ENCODE measurements at regions not wholly inside any gene's neighbourhood (a gene's known extent, or its start where the extent isn't known, plus 50 kb on each side); places are given as distances from the start of the nearest gene placed in this dataset.
"Not testable (repeated sequence)": the region's sequence is repeated elsewhere in the genome, so short reads cannot be mapped to it uniquely, and the experiment has no call there.

DNA sequence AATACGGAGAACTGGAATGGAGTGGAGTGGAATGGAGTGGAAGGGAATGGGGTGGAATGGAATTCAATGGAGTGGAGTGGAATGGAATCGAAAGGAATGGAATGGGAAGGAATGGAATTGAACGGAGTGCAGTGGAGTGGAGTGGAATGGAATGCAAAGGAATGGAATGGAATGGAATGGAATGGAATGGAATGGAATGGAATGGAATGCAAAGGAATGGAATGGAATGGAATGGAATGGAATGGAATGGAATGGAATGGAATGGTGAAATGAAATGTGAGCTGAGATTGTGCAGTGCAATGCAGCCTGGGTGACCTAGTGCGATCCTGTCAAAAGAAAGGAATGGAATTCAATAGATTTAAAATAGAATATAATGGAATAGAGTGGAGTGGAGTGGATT is 357.3 kb upstream of the WSB1 start:
- H3K27me3 ChIP-seq (ENCODE audit: control insufficient read depth in 1 of 2, insufficient read depth in 2 of 2, low read length in 1 of 2); DNase-seq; H3K4me3 ChIP-seq (ENCODE audit: low read length in 2 of 2); H3K4me1 ChIP-seq (ENCODE audit: control insufficient read depth in 1 of 2, insufficient read depth in 2 of 2, low read length in 2 of 2); intact Hi-C loops (cut with DNase I); H3K36me3 ChIP-seq (ENCODE audit: control insufficient read depth in 1 of 2, insufficient read depth in 2 of 2, low read length in 1 of 2); H3K27ac ChIP-seq (ENCODE audit: low read depth in 1 of 2, low read length in 2 of 2): not testable (repeated sequence)
- peak; percentile 78 for ATAC-seq (ENCODE audit: low FRiP score)
- H3K9me3 ChIP-seq (ENCODE audit: control insufficient read depth, low read length): peaks cover 22% of the 10 kb centered on the region
- 71 to 82% methylated on average over 4 of the region's 4 CpGs for WGBS, 2 donors

DNA sequence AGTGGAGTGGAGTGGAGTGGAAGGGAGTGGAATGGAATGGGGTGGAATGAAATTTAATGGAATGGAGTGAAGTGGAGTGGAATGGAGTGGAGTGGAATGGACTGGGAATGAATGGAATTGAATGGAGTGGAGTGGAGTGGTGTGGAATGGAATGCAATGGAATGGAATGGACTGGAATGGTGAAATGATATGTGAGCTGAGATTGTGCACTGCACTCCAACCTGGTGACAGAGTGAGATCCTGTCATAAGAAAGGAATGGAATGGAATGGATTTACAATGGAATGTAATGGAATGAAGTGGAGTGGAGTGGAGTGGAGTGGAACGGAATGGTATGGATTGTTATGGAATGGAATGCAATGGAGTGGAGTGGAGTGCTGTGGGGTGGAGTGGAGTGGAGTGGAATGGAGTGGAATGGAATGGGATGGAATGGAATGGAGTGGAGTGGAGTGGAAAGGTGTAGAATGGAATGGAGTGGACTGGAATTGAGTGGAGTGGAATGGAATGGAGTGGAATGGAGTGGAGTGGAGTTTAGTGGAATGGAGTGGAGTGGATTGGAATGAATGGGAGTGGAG is 356.1 kb upstream of the WSB1 start:
- intact Hi-C loops (cut with DNase I); H3K4me1 ChIP-seq (ENCODE audit: control insufficient read depth in 1 of 2, insufficient read depth in 2 of 2, low read length in 2 of 2); H3K27me3 ChIP-seq (ENCODE audit: control insufficient read depth in 1 of 2, insufficient read depth in 2 of 2, low read length in 1 of 2); H3K36me3 ChIP-seq (ENCODE audit: control insufficient read depth in 1 of 2, insufficient read depth in 2 of 2, low read length in 1 of 2); DNase-seq; H3K27ac ChIP-seq (ENCODE audit: low read depth in 1 of 2, low read length in 2 of 2); H3K4me3 ChIP-seq (ENCODE audit: low read length in 2 of 2): not testable (repeated sequence)
- peak; percentile 94 for ATAC-seq (ENCODE audit: low FRiP score)
- peaks cover 22% of the 10 kb centered on the region for H3K9me3 ChIP-seq (ENCODE audit: control insufficient read depth, low read length)
- WGBS, 2 donors: 40 to 48% methylated on average over 1 of the region's 1 CpG

- H3K4me1 ChIP-seq (ENCODE audit: control insufficient read depth in 1 of 2, insufficient read depth in 2 of 2, low read length in 2 of 2); H3K27ac ChIP-seq (ENCODE audit: low read depth in 1 of 2, low read length in 2 of 2); intact Hi-C loops (cut with DNase I); H3K27me3 ChIP-seq (ENCODE audit: control insufficient read depth in 1 of 2, insufficient read depth in 2 of 2, low read length in 1 of 2); H3K36me3 ChIP-seq (ENCODE audit: control insufficient read depth in 1 of 2, insufficient read depth in 2 of 2, low read length in 1 of 2); DNase-seq; ATAC-seq (ENCODE audit: low FRiP score); H3K4me3 ChIP-seq (ENCODE audit: low read length in 2 of 2): not testable (repeated sequence)
- WGBS, 2 donors: 80 to 81% methylated on average over 8 of the region's 8 CpGs
- peaks cover 22% of the 10 kb centered on the region for H3K9me3 ChIP-seq (ENCODE audit: control insufficient read depth, low read length)
These were observed 354.2 kb upstream of the WSB1 start for GRCh38 chr17:26939755-26940154.

- peaks cover 22% of the 10 kb centered on the region for H3K9me3 ChIP-seq (ENCODE audit: control insufficient read depth, low read length)
- WGBS, 2 donors: 36 to 46% methylated on average over 2 of the region's 2 CpGs
- H3K4me1 ChIP-seq (ENCODE audit: control insufficient read depth in 1 of 2, insufficient read depth in 2 of 2, low read length in 2 of 2); DNase-seq; intact Hi-C loops (cut with DNase I); H3K36me3 ChIP-seq (ENCODE audit: control insufficient read depth in 1 of 2, insufficient read depth in 2 of 2, low read length in 1 of 2); H3K27me3 ChIP-seq (ENCODE audit: control insufficient read depth in 1 of 2, insufficient read depth in 2 of 2, low read length in 1 of 2); H3K27ac ChIP-seq (ENCODE audit: low read depth in 1 of 2, low read length in 2 of 2); H3K4me3 ChIP-seq (ENCODE audit: low read length in 2 of 2): not testable (repeated sequence)
- ATAC-seq (ENCODE audit: low FRiP score): peak; percentile 83
These were observed 353.3 kb upstream of the WSB1 start for GRCh38 chr17:26940587-26940986.

DNA sequence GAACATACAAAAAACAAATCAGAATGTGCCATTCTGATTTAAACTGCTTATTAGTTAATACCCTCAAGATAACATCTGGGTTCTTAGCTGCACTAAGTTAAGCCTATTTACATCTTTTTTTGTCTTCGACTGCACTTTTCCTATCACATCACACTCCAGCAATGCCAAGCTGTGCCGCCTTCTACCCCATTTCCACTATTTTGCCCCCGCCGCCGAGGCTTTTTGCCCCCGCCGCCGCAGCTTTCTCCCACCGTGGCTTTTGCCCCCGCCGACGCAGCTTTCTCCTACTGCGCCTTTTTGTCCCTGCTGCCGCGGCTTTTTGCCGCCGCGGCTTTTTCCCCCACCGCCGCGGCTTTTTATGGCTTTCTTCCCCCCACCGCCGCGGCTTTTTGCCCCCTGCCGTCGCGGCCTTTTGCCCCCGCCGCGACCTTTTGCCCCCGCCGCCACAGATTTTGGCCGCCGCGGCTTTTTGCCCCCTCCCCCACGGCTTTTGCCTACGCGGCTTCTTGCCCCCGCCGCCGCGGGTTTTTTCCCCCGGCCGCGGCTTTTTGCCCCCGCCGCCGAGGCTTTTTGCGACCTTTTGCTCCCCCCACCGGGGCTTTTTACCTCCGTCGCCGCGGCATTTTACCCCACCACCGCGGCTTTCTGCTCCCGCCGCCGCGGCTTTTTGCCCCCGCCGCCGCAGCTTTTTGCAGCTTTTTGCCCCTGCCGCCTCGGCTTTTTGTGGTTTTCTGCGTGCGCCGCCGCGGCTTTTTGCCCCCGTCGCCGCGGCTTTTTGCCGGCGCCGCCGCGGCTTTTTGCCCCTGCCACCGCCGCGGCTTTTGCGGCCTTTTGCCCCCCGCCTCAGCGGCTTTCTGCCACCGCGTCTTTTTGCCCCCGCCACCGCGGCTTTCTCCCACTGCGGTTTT is 331.4 kb upstream of the WSB1 start:
- WGBS, 2 donors: 24 to 29% methylated on average over 79 to 91 of the region's 91 CpGs
- H3K27me3 ChIP-seq (ENCODE audit: control insufficient read depth in 1 of 2, insufficient read depth in 2 of 2, low read length in 1 of 2): no peaks in the 10 kb centered on the region
- intact Hi-C loops (cut with DNase I): no loop called here
- no peak overlapping the region for H3K27ac ChIP-seq (ENCODE audit: low read depth in 1 of 2, low read length in 2 of 2)
- ATAC-seq (ENCODE audit: low FRiP score) (no peak), DNase-seq (peak in 1 of 2 donors; percentile 78)
- no peaks in the 10 kb centered on the region for H3K36me3 ChIP-seq (ENCODE audit: control insufficient read depth in 1 of 2, insufficient read depth in 2 of 2, low read length in 1 of 2)
- H3K9me3 ChIP-seq (ENCODE audit: control insufficient read depth, low read length): no peaks in the 10 kb centered on the region
- H3K4me3 ChIP-seq (ENCODE audit: low read length in 2 of 2): no peak overlapping the region
- no peaks in the 10 kb centered on the region for H3K4me1 ChIP-seq (ENCODE audit: control insufficient read depth in 1 of 2, insufficient read depth in 2 of 2, low read length in 2 of 2)

DNA sequence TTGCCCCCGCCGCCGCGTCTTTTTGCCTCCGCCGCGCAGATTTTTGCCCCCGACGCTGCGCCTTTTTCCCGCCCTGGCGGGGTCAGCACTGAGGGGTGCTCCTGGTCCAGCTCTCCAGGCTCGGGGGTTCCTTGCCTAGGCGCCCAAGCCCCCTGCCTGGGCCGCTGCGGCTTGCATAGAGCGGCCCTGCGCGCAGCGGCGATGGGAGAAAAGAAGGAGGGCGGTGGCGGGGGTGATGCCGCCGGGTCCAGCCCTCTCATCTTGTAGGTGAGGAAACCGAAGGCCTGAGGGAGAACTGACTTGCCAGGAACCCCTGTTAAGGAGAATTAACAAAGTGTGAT is 330.8 kb upstream of the WSB1 start:
- H3K4me1 ChIP-seq (ENCODE audit: control insufficient read depth in 1 of 2, insufficient read depth in 2 of 2, low read length in 2 of 2): no peaks in the 10 kb centered on the region
- intact Hi-C loops (cut with DNase I): no loop called here
- no peaks in the 10 kb centered on the region for H3K27me3 ChIP-seq (ENCODE audit: control insufficient read depth in 1 of 2, insufficient read depth in 2 of 2, low read length in 1 of 2)
- 33% methylated on average over 26 of the region's 26 CpGs for WGBS, 2 donors
- no peak for DNase-seq
- H3K36me3 ChIP-seq (ENCODE audit: control insufficient read depth in 1 of 2, insufficient read depth in 2 of 2, low read length in 1 of 2): no peaks in the 10 kb centered on the region
- no peak overlapping the region for H3K27ac ChIP-seq (ENCODE audit: low read depth in 1 of 2, low read length in 2 of 2)
- ATAC-seq (ENCODE audit: low FRiP score): no peak
- H3K4me3 ChIP-seq (ENCODE audit: low read length in 2 of 2): no peak overlapping the region
- no peaks in the 10 kb centered on the region for H3K9me3 ChIP-seq (ENCODE audit: control insufficient read depth, low read length)

DNA sequence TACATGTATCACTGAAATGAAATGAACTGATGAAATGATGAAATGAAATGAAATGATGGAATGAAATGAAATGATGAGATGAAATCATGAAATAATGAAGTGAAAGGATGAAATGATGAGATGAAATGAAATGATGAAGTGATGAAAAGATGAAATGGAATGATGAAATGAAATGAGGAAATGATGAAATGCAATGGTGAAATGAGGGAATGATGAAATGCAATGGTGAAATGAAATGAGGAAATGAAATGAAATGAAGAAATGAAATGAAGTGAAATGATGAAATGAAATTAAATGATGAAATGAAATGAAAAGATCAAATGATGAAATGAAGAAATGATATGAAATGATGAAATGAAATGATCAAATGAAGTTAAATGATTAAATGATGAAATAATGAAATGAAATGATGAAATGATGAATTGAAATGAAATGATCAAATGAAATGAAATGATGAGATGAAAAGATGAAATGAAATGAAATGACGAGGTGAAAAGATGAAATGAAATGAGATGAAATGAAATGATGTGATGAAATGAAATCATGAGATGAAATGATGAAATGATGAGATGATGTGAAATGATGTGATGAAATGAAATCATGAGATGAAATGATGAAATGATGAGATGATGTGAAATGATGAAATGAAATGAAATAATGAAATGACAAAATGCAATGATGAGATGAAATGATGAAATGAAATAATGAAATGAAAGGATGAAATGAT is 327.9 kb upstream of the WSB1 start:
- H3K36me3 ChIP-seq (ENCODE audit: control insufficient read depth in 1 of 2, insufficient read depth in 2 of 2, low read length in 1 of 2); H3K27ac ChIP-seq (ENCODE audit: low read depth in 1 of 2, low read length in 2 of 2); ATAC-seq (ENCODE audit: low FRiP score); H3K4me3 ChIP-seq (ENCODE audit: low read length in 2 of 2); DNase-seq; H3K4me1 ChIP-seq (ENCODE audit: control insufficient read depth in 1 of 2, insufficient read depth in 2 of 2, low read length in 2 of 2); H3K27me3 ChIP-seq (ENCODE audit: control insufficient read depth in 1 of 2, insufficient read depth in 2 of 2, low read length in 1 of 2); intact Hi-C loops (cut with DNase I); H3K9me3 ChIP-seq (ENCODE audit: control insufficient read depth, low read length): not testable (repeated sequence)
- WGBS, 2 donors: 49 to 72% methylated on average over 1 of the region's 1 CpG

- intact Hi-C loops (cut with DNase I); H3K27me3 ChIP-seq (ENCODE audit: control insufficient read depth in 1 of 2, insufficient read depth in 2 of 2, low read length in 1 of 2); H3K9me3 ChIP-seq (ENCODE audit: control insufficient read depth, low read length); H3K4me3 ChIP-seq (ENCODE audit: low read length in 2 of 2); DNase-seq; H3K27ac ChIP-seq (ENCODE audit: low read depth in 1 of 2, low read length in 2 of 2); H3K36me3 ChIP-seq (ENCODE audit: control insufficient read depth in 1 of 2, insufficient read depth in 2 of 2, low read length in 1 of 2); ATAC-seq (ENCODE audit: low FRiP score); H3K4me1 ChIP-seq (ENCODE audit: control insufficient read depth in 1 of 2, insufficient read depth in 2 of 2, low read length in 2 of 2): not testable (repeated sequence)
- 47 to 54% methylated on average over 2 of the region's 2 CpGs for WGBS, 2 donors
These were observed 327.2 kb upstream of the WSB1 start for GRCh38 chr17:26966625-26967179.

All from aorta (tissue), 5 donors.